ENCODE measurements at regions not wholly inside any gene's neighbourhood (a gene's known extent, or its start where the extent isn't known, plus 50 kb on each side); places are given as distances from the start of the nearest gene placed in this dataset.

GRCh38 chr9:28688172-28688571 is 1114.9 kb upstream of the C9orf72 start:
- Histone ChIP-seq H3K79me2 (ENCODE audit: control insufficient read depth, insufficient read depth, low read length) (no peaks in the 10 kb centered on the region), H3K9me3 (replicated peaks; ENCODE audit: control insufficient read depth, insufficient read depth, low read length) (no peaks in the 10 kb centered on the region), H4K20me1 (ENCODE audit: control insufficient read depth, insufficient read depth) (no peaks in the 10 kb centered on the region), H3K4me2 (ENCODE audit: control insufficient read depth, insufficient read depth) (no peak overlapping the region), H2AFZ (ENCODE audit: control insufficient read depth, low read depth, low read length) (no peak overlapping the region), H3K4me1 (ENCODE audit: control insufficient read depth, insufficient read depth, low read length) (no peaks in the 10 kb centered on the region), H3K27ac (ENCODE audit: control insufficient read depth, insufficient read depth) (no peak overlapping the region), H3K9ac (ENCODE audit: control insufficient read depth, insufficient read depth, low read length) (no peak overlapping the region), H3K27me3 (replicated peaks in 1 of 2; ENCODE audit: control insufficient read depth in 2 of 2, insufficient read depth in 2 of 2, low read length in 1 of 2) (no peaks in the 10 kb centered on the region), H3K36me3 (ENCODE audit: control insufficient read depth in 2 of 2, insufficient read depth in 2 of 2, low read length in 1 of 2) (no peaks in the 10 kb centered on the region), H3K4me3 (no peak overlapping the region)
- no peak for ATAC-seq
- BruUV-seq (replicated peaks) = no TSS peak
- DNase-seq (ENCODE audit: low read depth, low spot score) = no peak
- ChIA-PET CTCF (interaction anchor here (1.2 kb wide), 1 partner anchor 9 kb away, joined by 3 read pairs; no protein-coding TSS in a partner anchor), POLR2A (no interaction called here), RAD21 (ENCODE audit: unreplicated experiment) (no interaction called here), SMC1A (ENCODE audit: uncharacterized antibody, unreplicated experiment) (interaction anchor here (1.3 kb wide), 1 partner anchor 10 kb away, joined by 5 read pairs; no protein-coding TSS in a partner anchor)
- intact Hi-C loops (cut with micrococcal nuclease; ENCODE audit: unreplicated experiment) (no loop called here), in situ Hi-C loops (cut with MboI) (no loop called here)
- FAIRE-seq = no peak
- 74% methylated on average over 1 of the region's 1 CpG for WGBS (ENCODE audit: insufficient coverage, insufficient replicate concordance, low lambda C conversion rate, missing lambda C conversion rate)
- TF ChIP-seq, protein P1, sequence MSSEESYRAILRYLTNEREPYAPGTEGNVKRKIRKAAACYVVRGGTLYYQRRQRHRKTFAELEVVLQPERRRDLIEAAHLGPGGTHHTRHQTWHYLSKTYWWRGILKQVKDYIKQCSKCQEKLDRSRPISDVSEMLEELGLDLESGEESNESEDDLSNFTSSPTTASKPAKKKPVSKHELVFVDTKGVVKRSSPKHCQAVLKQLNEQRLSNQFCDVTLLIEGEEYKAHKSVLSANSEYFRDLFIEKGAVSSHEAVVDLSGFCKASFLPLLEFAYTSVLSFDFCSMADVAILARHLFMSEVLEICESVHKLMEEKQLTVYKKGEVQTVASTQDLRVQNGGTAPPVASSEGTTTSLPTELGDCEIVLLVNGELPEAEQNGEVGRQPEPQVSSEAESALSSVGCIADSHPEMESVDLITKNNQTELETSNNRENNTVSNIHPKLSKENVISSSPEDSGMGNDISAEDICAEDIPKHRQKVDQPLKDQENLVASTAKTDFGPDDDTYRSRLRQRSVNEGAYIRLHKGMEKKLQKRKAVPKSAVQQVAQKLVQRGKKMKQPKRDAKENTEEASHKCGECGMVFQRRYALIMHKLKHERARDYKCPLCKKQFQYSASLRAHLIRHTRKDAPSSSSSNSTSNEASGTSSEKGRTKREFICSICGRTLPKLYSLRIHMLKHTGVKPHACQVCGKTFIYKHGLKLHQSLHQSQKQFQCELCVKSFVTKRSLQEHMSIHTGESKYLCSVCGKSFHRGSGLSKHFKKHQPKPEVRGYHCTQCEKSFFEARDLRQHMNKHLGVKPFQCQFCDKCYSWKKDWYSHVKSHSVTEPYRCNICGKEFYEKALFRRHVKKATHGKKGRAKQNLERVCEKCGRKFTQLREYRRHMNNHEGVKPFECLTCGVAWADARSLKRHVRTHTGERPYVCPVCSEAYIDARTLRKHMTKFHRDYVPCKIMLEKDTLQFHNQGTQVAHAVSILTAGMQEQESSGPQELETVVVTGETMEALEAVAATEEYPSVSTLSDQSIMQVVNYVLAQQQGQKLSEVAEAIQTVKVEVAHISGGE (CRISPR knock-in tag; IDR thresholded peaks at IDR 0.05) = no peak
- no peak for TF ChIP-seq YY1 (IDR thresholded peaks at IDR 0.05; ENCODE audit: low read depth, low read length)
- TF ChIP-seq CHD4 (IDR thresholded peaks at IDR 0.05) = no peak
- TF ChIP-seq E2F8 (IDR thresholded peaks at IDR 0.05; ENCODE audit: low read depth, partially characterized antibody) = no peak
- no peak for TF ChIP-seq SMAD5 (IDR thresholded peaks at IDR 0.05; ENCODE audit: low read depth)
- TF ChIP-seq DPF2 (IDR thresholded peaks at IDR 0.05) = no peak
- no peak for TF ChIP-seq BACH1 (IDR thresholded peaks at IDR 0.05; ENCODE audit: borderline replicate concordance)
- TF ChIP-seq, protein P2, sequence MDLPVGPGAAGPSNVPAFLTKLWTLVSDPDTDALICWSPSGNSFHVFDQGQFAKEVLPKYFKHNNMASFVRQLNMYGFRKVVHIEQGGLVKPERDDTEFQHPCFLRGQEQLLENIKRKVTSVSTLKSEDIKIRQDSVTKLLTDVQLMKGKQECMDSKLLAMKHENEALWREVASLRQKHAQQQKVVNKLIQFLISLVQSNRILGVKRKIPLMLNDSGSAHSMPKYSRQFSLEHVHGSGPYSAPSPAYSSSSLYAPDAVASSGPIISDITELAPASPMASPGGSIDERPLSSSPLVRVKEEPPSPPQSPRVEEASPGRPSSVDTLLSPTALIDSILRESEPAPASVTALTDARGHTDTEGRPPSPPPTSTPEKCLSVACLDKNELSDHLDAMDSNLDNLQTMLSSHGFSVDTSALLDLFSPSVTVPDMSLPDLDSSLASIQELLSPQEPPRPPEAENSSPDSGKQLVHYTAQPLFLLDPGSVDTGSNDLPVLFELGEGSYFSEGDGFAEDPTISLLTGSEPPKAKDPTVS (IDR thresholded peaks at IDR 0.05; ENCODE audit: low read depth, low read length) = no peak
- TF ChIP-seq PAX5 (IDR thresholded peaks at IDR 0.05; ENCODE audit: borderline replicate concordance, low read depth, low read length) = no peak
- no peak for TF ChIP-seq CUX1 (IDR thresholded peaks at IDR 0.05; ENCODE audit: insufficient replicate concordance, low read depth, low read length)
- no peak for TF ChIP-seq FOS (IDR thresholded peaks at IDR 0.05; ENCODE audit: borderline replicate concordance, extremely low read depth, insufficient read length)
- no peak for TF ChIP-seq ZBED1 (IDR thresholded peaks at IDR 0.05; ENCODE audit: borderline replicate concordance)
- TF ChIP-seq IKZF1 (conservative IDR thresholded peaks at IDR 0.05) = no peak
